ENCODE measurements at regions not wholly inside any gene's neighbourhood (a gene's known extent, or its start where the extent isn't known, plus 50 kb on each side); places are given as distances from the start of the nearest gene placed in this dataset.
A peak's percentile ranks its signal among the peaks of the same experiment; 100 is the strongest.

DNA sequence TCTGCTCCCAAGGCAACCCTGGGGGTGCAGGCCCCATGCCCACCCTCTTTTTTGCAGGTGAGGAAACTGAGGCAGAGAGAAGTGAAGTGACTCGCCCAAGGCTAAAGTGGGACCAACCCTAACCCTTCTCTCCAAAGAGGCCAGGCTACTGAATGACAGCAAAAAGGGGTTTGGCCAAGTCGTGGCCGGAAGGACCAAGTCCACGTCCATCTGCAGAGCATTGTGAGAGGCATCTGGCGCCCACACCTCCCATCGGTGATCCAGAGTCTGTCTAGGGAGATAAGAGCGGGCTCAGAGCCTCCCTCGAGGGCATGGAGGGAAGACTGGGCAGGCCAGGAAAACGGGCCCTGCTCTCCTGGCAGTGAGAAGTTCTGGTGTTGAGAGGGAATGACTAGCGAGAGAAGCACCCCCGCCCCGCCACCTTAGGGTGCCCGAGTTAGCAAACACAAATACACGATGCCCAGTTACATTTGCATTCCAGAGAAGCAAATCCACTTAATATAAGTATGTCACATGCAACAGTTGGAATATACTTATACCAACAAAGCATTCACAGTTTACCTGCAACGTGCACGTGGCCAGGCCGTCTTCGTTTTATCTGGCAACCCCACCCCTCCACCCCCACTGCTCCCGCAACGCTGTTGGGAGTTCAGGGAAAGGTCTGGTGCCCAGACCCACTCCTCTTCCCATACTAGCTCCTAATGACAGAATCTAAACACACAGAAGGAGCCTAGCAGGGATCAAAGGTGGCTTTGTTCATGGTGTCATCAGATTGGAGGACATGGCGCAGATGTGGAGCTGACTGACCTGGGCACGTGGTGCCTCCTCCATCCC lies 124.9 kb downstream of the OAT start:
- 83 to 90% methylated on average over 22 of the region's 22 CpGs for WGBS, 2 donors
- Histone ChIP-seq H3K9me3 (peaks cover 0 to 14% (median 0%) of the 10 kb centered on the region in 4 donors), H3K4me1 (no peaks in the 10 kb centered on the region), H3K4me3 (no peak overlapping the region), H3K36me3 (no peaks in the 10 kb centered on the region), H3K27ac (no peak overlapping the region), H3K27me3 (no peaks in the 10 kb centered on the region)
- TF ChIP-seq, protein P1, sequence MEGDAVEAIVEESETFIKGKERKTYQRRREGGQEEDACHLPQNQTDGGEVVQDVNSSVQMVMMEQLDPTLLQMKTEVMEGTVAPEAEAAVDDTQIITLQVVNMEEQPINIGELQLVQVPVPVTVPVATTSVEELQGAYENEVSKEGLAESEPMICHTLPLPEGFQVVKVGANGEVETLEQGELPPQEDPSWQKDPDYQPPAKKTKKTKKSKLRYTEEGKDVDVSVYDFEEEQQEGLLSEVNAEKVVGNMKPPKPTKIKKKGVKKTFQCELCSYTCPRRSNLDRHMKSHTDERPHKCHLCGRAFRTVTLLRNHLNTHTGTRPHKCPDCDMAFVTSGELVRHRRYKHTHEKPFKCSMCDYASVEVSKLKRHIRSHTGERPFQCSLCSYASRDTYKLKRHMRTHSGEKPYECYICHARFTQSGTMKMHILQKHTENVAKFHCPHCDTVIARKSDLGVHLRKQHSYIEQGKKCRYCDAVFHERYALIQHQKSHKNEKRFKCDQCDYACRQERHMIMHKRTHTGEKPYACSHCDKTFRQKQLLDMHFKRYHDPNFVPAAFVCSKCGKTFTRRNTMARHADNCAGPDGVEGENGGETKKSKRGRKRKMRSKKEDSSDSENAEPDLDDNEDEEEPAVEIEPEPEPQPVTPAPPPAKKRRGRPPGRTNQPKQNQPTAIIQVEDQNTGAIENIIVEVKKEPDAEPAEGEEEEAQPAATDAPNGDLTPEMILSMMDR (IDR thresholded peaks at IDR 0.05): no peak
- no peak for TF ChIP-seq POLR2A (IDR thresholded peaks at IDR 0.05)
- TF ChIP-seq EP300 (IDR thresholded peaks at IDR 0.05): no peak
- no peak for DNase-seq (ENCODE audit: low spot score in 2 of 2)

DNA sequence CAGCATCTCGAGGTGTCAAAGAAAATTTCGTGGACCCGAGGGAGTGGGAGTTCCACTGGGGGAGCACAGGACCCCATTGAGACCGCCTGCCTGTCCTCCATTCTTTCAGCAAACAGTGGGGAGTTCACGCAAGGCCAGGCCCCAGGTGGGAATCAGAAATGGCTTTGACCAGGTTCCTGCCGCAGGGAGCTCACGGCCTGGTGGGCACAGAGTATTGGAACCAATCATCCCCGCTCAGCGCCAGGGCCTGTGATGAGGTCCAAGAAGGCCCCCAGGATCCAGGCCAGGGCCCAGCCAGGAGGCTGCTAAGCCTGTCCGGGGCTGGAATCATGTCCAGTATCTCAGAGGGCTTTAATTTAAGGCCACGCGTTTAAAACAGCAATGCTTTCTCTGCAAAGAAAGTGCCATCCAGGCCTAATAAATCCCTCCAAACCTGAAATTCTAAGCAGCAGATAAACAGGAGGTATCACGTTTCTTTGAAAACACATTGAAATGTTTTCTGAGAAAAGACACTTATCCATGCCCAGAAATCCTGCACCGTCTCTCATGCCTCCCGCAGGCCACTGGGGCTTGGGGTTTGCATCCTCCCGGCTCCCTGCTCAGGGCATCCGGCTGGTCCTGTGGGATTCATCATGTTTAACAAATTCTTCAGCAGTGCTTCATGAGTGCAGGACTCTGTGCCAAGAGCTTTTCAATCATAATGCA lies 125.7 kb downstream of the OAT start:
- Histone ChIP-seq H3K27me3 (no peaks in the 10 kb centered on the region), H3K4me3 (no peak overlapping the region), H3K27ac (no peak overlapping the region), H3K4me1 (no peaks in the 10 kb centered on the region), H3K9me3 (peaks cover 0 to 14% (median 0%) of the 10 kb centered on the region in 4 donors), H3K36me3 (no peaks in the 10 kb centered on the region)
- no peak for DNase-seq (ENCODE audit: low spot score in 2 of 2)
- TF ChIP-seq, protein P1 (IDR thresholded peaks at IDR 0.05): no peak
- no peak for TF ChIP-seq EP300 (IDR thresholded peaks at IDR 0.05)
- TF ChIP-seq POLR2A (IDR thresholded peaks at IDR 0.05): no peak
- WGBS, 2 donors: 76 to 81% methylated on average over 17 of the region's 17 CpGs

DNA sequence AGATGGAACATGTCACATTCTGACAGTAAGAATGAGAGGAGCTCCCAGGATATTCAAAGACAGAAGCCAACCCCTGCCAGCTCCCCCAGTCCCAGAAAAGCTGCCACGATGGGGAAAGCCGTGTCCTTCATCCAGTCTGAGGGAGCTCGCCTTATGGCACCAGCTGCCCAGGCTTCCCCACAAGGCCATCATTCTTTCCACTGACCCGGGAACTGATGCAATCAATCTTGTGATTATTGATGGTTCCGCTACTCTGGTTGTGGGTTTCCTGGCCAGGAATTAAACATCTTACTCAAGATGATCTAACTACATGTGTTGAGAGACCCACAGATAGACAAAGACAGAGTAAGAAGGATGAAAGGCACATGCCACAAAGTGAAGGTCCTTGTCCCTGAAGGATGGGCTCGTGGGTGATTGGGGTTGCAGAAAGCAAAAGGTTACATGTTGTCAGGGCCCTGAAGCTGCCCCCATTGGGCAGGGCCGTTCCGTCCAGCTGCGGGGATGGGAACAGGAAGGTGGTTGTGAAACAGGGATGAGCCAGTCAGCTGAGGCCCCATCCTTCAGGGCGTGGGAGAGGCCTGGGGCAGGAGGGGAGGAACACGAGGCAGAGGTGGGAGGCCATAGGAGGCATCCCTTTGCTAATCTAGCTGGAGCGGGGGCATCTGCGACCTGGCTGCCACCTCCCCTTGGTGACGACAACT lies 127.6 kb downstream of the OAT start:
- Histone ChIP-seq H3K27ac (peak overlapping the region in 2 of 4 donors; percentile 17 to 46), H3K4me3 (no peak overlapping the region), H3K4me1 (no peaks in the 10 kb centered on the region), H3K27me3 (no peaks in the 10 kb centered on the region), H3K9me3 (no peaks in the 10 kb centered on the region), H3K36me3 (no peaks in the 10 kb centered on the region)
- peak; percentile 43 to 72 for TF ChIP-seq EP300 (IDR thresholded peaks at IDR 0.05)
- TF ChIP-seq, protein P1 (IDR thresholded peaks at IDR 0.05): no peak
- peak; percentile 24 to 56 for DNase-seq (ENCODE audit: low spot score in 2 of 2)
- WGBS, 2 donors: 75% methylated on average over 14 of the region's 14 CpGs

DNA sequence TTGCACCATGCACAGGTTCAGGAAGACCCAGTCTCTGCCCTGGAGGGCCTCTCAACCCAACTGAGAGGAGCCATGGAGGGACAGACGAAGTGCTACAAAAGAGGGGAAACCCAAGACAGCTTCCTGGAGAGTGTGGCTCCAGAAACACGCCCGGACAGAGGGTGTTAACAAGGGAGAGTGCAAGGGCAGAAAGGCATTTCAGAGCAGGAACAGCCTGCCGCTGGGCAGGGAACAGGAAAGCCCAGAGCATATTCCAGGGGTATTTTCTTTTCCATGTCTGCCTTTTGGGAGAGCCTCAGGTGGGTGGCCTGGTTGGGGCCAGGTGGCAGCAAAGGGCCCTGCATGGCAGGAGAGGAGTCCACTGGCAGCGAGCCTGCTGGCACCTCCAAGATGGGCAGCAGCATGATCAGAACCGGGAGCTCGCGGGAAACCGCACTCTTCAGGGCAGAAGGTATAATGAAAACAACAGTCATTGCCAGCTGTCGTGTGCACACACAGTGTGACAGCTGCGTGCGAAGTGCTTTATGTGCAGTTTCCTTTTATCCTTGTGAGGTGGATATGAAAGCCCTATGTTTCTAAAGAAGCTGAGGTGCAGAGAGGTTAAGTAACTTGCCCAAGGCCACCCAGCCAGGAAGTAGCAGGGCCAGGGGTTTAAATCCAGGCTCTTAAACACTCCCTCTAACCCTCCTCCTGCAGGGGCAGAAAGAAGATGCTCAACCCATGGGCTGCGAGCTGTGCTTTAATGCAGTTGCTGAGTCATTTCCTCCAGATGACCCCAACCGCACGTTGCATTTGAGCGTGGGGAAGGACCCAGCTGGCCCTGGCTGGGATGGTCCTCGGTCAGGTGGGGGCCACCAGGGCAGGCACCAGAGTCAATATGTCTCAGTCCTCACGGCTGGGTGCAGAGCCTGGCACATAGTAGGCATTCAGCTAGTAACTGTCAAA lies 128.6 kb downstream of the OAT start:
- 59 to 67% methylated on average over 17 to 18 of the region's 18 CpGs for WGBS, 2 donors
- Histone ChIP-seq H3K4me3 (no peak overlapping the region), H3K4me1 (no peaks in the 10 kb centered on the region), H3K9me3 (no peaks in the 10 kb centered on the region), H3K27ac (peak overlapping the region in 1 of 4 donors; percentile 46), H3K27me3 (no peaks in the 10 kb centered on the region), H3K36me3 (no peaks in the 10 kb centered on the region)
- TF ChIP-seq EP300 (IDR thresholded peaks at IDR 0.05) (no peak), POLR2A (IDR thresholded peaks at IDR 0.05) (no peak)
- TF ChIP-seq, protein P1 (IDR thresholded peaks at IDR 0.05): no peak
- peak in 1 of 2 donors; percentile 7 for DNase-seq (ENCODE audit: low spot score in 2 of 2)
